CD14-positive monocyte (primary cell): ENCODE measurements at regions not wholly inside any gene's neighbourhood (a gene's known extent, or its start where the extent isn't known, plus 50 kb on each side); places are given as distances from the start of the nearest gene placed in this dataset.

Experiments
- DNase-seq, 3 donors: peaks; one replicate each; pipeline ENCODE4 v3.0.0-alpha.2; 2011 to 2022
- H2AFZ ChIP-seq: 2 replicates; pipeline ENCODE4 v1.6.0; 2012; ENCODE audit warnings: mild to moderate bottlenecking, low read depth, low read length, inconsistent platforms; ENCODE audit not compliant: insufficient read depth, poor library complexity, severe bottlenecking
- H3K27ac ChIP-seq, 2 donors: 1 replicate in 1 of 2; 2 replicates in 1 of 2; pipeline ENCODE4 v1.5.1; 2012 to 2013; ENCODE audit warnings: low read length in 2 of 2, control low read depth in 1 of 2, inconsistent platforms in 1 of 2, low read depth in 1 of 2, mild to moderate bottlenecking in 1 of 2
- H3K27me3 ChIP-seq, 2 donors: one replicate each; pipeline versions ENCODE4 v1.6.0 to v1.6.1; 2011 to 2013; ENCODE audit warnings: low read length in 2 of 2; ENCODE audit not compliant: control insufficient read depth in 2 of 2, insufficient read depth in 2 of 2
- H3K36me3 ChIP-seq, 2 donors: replicated peaks in 1 of 2; 1 replicate in 1 of 2; 2 replicates in 1 of 2; pipeline versions ENCODE4 v1.5.1 to v1.6.1; 2012 to 2013; ENCODE audit warnings: low read length in 2 of 2, control low read depth in 1 of 2, inconsistent platforms in 1 of 2, mild to moderate bottlenecking in 1 of 2; ENCODE audit not compliant: insufficient read depth in 2 of 2, control insufficient read depth in 1 of 2
- H3K4me1 ChIP-seq, 2 donors: 1 replicate in 1 of 2; 2 replicates in 1 of 2; pipeline versions ENCODE4 v1.5.1 to v1.6.1; 2012 to 2013; ENCODE audit warnings: low read length in 2 of 2, control low read depth in 1 of 2, inconsistent platforms in 1 of 2, mild to moderate bottlenecking in 1 of 2, moderate library complexity in 1 of 2; ENCODE audit not compliant: insufficient read depth in 2 of 2, control insufficient read depth in 1 of 2
- H3K4me2 ChIP-seq: replicated peaks from 2 replicates; pipeline ENCODE3; 2012; ENCODE audit warnings: low read length, moderate library complexity, mild to moderate bottlenecking; ENCODE audit not compliant: poor library complexity, severe bottlenecking; ENCODE audit errors: extremely low read depth
- H3K4me3 ChIP-seq, 3 experiments: fragments of 200-600 bp in 1 of 3; sonication (generic) in 1 of 3; replicated peaks in 1 of 3; 1 replicate in 2 of 3; 2 replicates in 1 of 3; pipeline ENCODE4 v1.5.1; 2011 to 2013; ENCODE audit warnings: low read length in 3 of 3, mild to moderate bottlenecking in 3 of 3, control low read depth in 2 of 3, low read depth in 2 of 3, inconsistent platforms in 1 of 3, moderate library complexity in 1 of 3
- H3K79me2 ChIP-seq: 2 replicates; pipeline ENCODE4 v1.6.0; 2012; ENCODE audit warnings: mild to moderate bottlenecking, control low read depth, inconsistent platforms, low read length, moderate library complexity; ENCODE audit not compliant: insufficient read depth
- H3K9ac ChIP-seq: 2 replicates; pipeline ENCODE4 v1.6.0; 2017; ENCODE audit warnings: low read length, mild to moderate bottlenecking; ENCODE audit not compliant: insufficient read depth, poor library complexity, severe bottlenecking
- H3K9me3 ChIP-seq, 2 donors: replicated peaks in 1 of 2; 1 replicate in 1 of 2; 2 replicates in 1 of 2; pipeline versions ENCODE4 v1.5.1 to v1.6.1; 2012 to 2013; ENCODE audit warnings: low read length in 2 of 2, control low read depth in 1 of 2; ENCODE audit not compliant: control insufficient read depth in 1 of 2, insufficient read depth in 1 of 2
- H4K20me1 ChIP-seq: 2 replicates; pipeline ENCODE4 v1.6.0; 2012; ENCODE audit warnings: mild to moderate bottlenecking, low read length, control low read depth, moderate library complexity; ENCODE audit not compliant: insufficient read depth
- H3K27ac Mint-ChIP-seq, 7 donors: one replicate each; pipeline ENCODE4 v1.8.0; 2020; ENCODE audit warnings: mild to moderate bottlenecking in 7 of 7, mixed read lengths in 7 of 7, moderate library complexity in 6 of 7, inconsistent platforms in 2 of 7
- H3K27me3 Mint-ChIP-seq, 3 donors: one replicate each; pipeline ENCODE4 v1.8.0; 2021 to 2022; ENCODE audit warnings: low read depth in 3 of 3, mild to moderate bottlenecking in 3 of 3, mixed read lengths in 3 of 3, moderate library complexity in 3 of 3, inconsistent platforms in 1 of 3
- H3K36me3 Mint-ChIP-seq, 2 donors: one replicate each; pipeline ENCODE4 v1.8.0; 2020; ENCODE audit warnings: mixed read lengths in 2 of 2, inconsistent platforms in 1 of 2, mild to moderate bottlenecking in 1 of 2
- H3K4me1 Mint-ChIP-seq: one replicate; pipeline ENCODE4 v1.8.0; 2020; ENCODE audit warnings: mild to moderate bottlenecking, mixed read lengths
- H3K4me3 Mint-ChIP-seq, 2 donors: one replicate each; pipeline ENCODE4 v1.8.0; 2020; ENCODE audit warnings: mild to moderate bottlenecking in 2 of 2, mixed read lengths in 2 of 2, moderate library complexity in 1 of 2
- H3K9me3 Mint-ChIP-seq, 7 donors: one replicate each; pipeline ENCODE4 v1.8.0; 2020 to 2022; ENCODE audit warnings: mixed read lengths in 7 of 7, mild to moderate bottlenecking in 6 of 7, moderate library complexity in 6 of 7, inconsistent platforms in 2 of 7
- CTCF ChIP-seq: fragments of 200-600 bp; IDR thresholded peaks from one replicate; pipeline ENCODE4 v1.8.0; 2022; ENCODE audit warnings: antibody characterized with exemption, mild to moderate bottlenecking
- WGBS: methylation state at CpG from one replicate; pipeline ENCODE4 v1.1.5; 2013; ENCODE audit warnings: missing lambda C conversion rate; ENCODE audit not compliant: insufficient coverage; 5-methylcytosine and 5-hydroxymethylcytosine counted together
- intact Hi-C, 2 donors: fragments of 100-400 bp; cut with micrococcal nuclease; formaldehyde crosslinking; loops; one replicate each; pipeline versions ENCODE4 v1.15.0 to v1.15.1; 2023

GRCh38 chr10:4383651-4384098 is 442.3 kb upstream of the AKR1E2 start:
- Mint-ChIP-seq H3K4me3 (no peak overlapping the region), H3K4me1 (no peaks in the 10 kb centered on the region), H3K27ac (no peak overlapping the region), H3K9me3 (peaks cover 0 to 5% (median 0%) of the 10 kb centered on the region in 7 donors), H3K36me3 (no peaks in the 10 kb centered on the region), H3K27me3 (peaks cover 0 to 2% (median 2%) of the 10 kb centered on the region in 3 donors)
- Histone ChIP-seq H3K27ac (no peak overlapping the region), H2AFZ (no peak overlapping the region), H3K27me3 (no peaks in the 10 kb centered on the region), H3K79me2 (no peaks in the 10 kb centered on the region), H3K4me1 (no peaks in the 10 kb centered on the region), H3K4me2 (no peak overlapping the region), H3K9me3 (no peaks in the 10 kb centered on the region), H3K4me3 (no peak overlapping the region), H3K9ac (no peak overlapping the region), H3K36me3 (no peaks in the 10 kb centered on the region), H4K20me1 (no peaks in the 10 kb centered on the region)
- no CpG with 5 or more reads among the region's 4 CpGs for WGBS
- no peak for TF ChIP-seq CTCF
- intact Hi-C loops: no loop called here
- no peak for DNase-seq

GRCh38 chr10:4382811-4383210 is 443.2 kb upstream of the AKR1E2 start:
- Mint-ChIP-seq H3K4me3 (no peak overlapping the region), H3K27me3 (peaks cover 0 to 4% (median 2%) of the 10 kb centered on the region in 3 donors)
- WGBS: no CpG with 5 or more reads among the region's 1 CpG

More at GRCh38 chr10:4382811-4383210, 443.2 kb upstream of the AKR1E2 start:
- H3K9me3 Mint-ChIP-seq: peaks cover 0 to 8% (median 0%) of the 10 kb centered on the region in 7 donors
- no peak overlapping the region for H3K27ac ChIP-seq
- no peaks in the 10 kb centered on the region for H3K36me3 ChIP-seq
- H3K4me1 Mint-ChIP-seq: no peaks in the 10 kb centered on the region
- no peak overlapping the region for H3K4me2 ChIP-seq
- no peaks in the 10 kb centered on the region for H3K27me3 ChIP-seq
- H3K79me2 ChIP-seq: no peaks in the 10 kb centered on the region
- no peaks in the 10 kb centered on the region for H3K4me1 ChIP-seq
- H3K9ac ChIP-seq: no peak overlapping the region
- H3K36me3 Mint-ChIP-seq: no peaks in the 10 kb centered on the region
- no peaks in the 10 kb centered on the region for H4K20me1 ChIP-seq
- no peak for DNase-seq
- H3K27ac Mint-ChIP-seq: no peak overlapping the region
- H3K9me3 ChIP-seq: no peaks in the 10 kb centered on the region
- intact Hi-C loops: no loop called here
- no peak for TF ChIP-seq CTCF
- no peak overlapping the region for H2AFZ ChIP-seq
- H3K4me3 ChIP-seq: no peak overlapping the region
